ENCODE measurements at regions not wholly inside any gene's neighbourhood (a gene's known extent, or its start where the extent isn't known, plus 50 kb on each side); places are given as distances from the start of the nearest gene placed in this dataset.

DNA sequence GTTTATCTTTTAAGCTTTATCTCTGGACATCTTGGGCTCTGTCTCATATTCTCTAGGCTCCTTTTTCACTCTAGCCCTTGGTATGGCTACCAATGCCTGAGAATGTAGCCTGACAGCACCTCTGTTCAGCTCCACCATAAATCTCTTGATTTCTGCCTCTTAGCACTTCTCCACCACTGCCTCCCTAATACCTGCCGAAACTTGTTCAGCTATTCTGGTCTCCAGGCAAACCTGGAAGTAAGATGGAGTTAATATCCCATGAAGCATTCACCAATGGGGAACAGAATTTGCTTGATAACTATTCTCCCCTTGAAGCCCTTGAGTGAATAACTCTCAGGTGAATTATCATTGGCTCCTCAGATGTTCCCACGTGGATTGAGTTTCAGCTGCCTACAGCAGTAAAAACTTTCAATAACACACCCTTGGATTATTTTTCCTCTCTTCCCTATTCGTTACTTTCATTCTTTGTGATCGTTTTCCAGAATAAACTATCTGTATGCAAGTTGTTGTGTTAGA, 145.6 kb downstream of the EVA1A start:
- Histone ChIP-seq H3K9me3 (ENCODE audit: low read length) (no peaks in the 10 kb centered on the region), H3K9me2 (replicated peaks; ENCODE audit: low read length) (no peaks in the 10 kb centered on the region), H3K36me3 (ENCODE audit: low read depth, low read length) (no peaks in the 10 kb centered on the region), H3K4me3 (ENCODE audit: low read length) (no peak overlapping the region), H3K4me2 (ENCODE audit: low read length) (no peak overlapping the region), H3F3A (ENCODE audit: low read length, unreplicated experiment) (no peaks in the 10 kb centered on the region), H4K20me1 (ENCODE audit: low read length) (no peaks in the 10 kb centered on the region), H3K79me2 (ENCODE audit: low read length) (no peaks in the 10 kb centered on the region), H2AFZ (ENCODE audit: low read length) (no peak overlapping the region), H3K9ac (ENCODE audit: low read length) (no peak overlapping the region), H3K27ac (ENCODE audit: low read length) (no peak overlapping the region), H3K4me1 (ENCODE audit: insufficient read depth, low read length) (no peaks in the 10 kb centered on the region), H3K27me3 (ENCODE audit: low read length) (peaks cover 63% of the 10 kb centered on the region)
- BruUV-seq (replicated peaks) = no TSS peak
- intact Hi-C loops (cut with micrococcal nuclease) = no loop called here
- TF ChIP-seq EZH2phosphoT487 (IDR thresholded peaks at IDR 0.05; ENCODE audit: borderline replicate concordance, low read length) (no peak), EZH2 (IDR thresholded peaks at IDR 0.05; ENCODE audit: low read length, unreplicated experiment) (no peak)
- TF ChIP-seq, protein P1, sequence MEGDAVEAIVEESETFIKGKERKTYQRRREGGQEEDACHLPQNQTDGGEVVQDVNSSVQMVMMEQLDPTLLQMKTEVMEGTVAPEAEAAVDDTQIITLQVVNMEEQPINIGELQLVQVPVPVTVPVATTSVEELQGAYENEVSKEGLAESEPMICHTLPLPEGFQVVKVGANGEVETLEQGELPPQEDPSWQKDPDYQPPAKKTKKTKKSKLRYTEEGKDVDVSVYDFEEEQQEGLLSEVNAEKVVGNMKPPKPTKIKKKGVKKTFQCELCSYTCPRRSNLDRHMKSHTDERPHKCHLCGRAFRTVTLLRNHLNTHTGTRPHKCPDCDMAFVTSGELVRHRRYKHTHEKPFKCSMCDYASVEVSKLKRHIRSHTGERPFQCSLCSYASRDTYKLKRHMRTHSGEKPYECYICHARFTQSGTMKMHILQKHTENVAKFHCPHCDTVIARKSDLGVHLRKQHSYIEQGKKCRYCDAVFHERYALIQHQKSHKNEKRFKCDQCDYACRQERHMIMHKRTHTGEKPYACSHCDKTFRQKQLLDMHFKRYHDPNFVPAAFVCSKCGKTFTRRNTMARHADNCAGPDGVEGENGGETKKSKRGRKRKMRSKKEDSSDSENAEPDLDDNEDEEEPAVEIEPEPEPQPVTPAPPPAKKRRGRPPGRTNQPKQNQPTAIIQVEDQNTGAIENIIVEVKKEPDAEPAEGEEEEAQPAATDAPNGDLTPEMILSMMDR (conservative IDR thresholded peaks at IDR 0.05; ENCODE audit: low read depth, low read length) = no peak
- CTCF ChIA-PET = no interaction called here
- DNase-seq = no peak
- ATAC-seq = no peak
- POLR2A ChIA-PET (ENCODE audit: unreplicated experiment) = no interaction called here

DNA sequence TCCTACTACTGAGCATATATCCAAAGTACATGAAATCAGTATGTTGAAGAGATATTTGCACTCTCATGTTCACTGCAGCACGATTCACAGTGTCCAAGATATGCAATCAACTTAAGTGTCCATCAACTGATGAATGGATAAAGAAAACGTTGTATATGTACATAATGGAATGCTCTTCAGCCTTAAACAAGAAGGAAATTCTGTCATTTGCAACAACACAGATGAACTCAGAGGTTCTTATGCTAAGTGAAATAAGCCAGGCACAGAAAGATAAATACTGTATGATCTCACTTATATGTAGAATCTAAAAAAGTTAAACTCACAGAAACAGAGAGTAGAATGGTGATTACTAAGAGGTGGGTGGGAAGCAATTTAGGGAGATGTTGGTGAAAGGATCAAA, 149.2 kb downstream of the EVA1A start:
- no peaks in the 10 kb centered on the region for H3F3A ChIP-seq (ENCODE audit: low read length, unreplicated experiment)
- no peak overlapping the region for H3K4me2 ChIP-seq (ENCODE audit: low read length)
- BruUV-seq (replicated peaks) = no TSS peak
- H3K79me2 ChIP-seq (ENCODE audit: low read length) = no peaks in the 10 kb centered on the region
- intact Hi-C loops (cut with micrococcal nuclease) = no loop called here
- no peaks in the 10 kb centered on the region for H4K20me1 ChIP-seq (ENCODE audit: low read length)
- ChIA-PET CTCF (no interaction called here), POLR2A (ENCODE audit: unreplicated experiment) (no interaction called here)
- no peak overlapping the region for H3K27ac ChIP-seq (ENCODE audit: low read length)
- no peaks in the 10 kb centered on the region for H3K4me1 ChIP-seq (ENCODE audit: insufficient read depth, low read length)
- ATAC-seq = no peak
- no peaks in the 10 kb centered on the region for H3K9me2 ChIP-seq (replicated peaks; ENCODE audit: low read length)
- TF ChIP-seq EZH2 (IDR thresholded peaks at IDR 0.05; ENCODE audit: low read length, unreplicated experiment) = no peak
- TF ChIP-seq, protein P1 (conservative IDR thresholded peaks at IDR 0.05; ENCODE audit: low read depth, low read length) = no peak
- TF ChIP-seq EZH2phosphoT487 (IDR thresholded peaks at IDR 0.05; ENCODE audit: borderline replicate concordance, low read length) = no peak
- H3K9ac ChIP-seq (ENCODE audit: low read length) = no peak overlapping the region
- no peak overlapping the region for H3K4me3 ChIP-seq (ENCODE audit: low read length)
- no peaks in the 10 kb centered on the region for H3K9me3 ChIP-seq (ENCODE audit: low read length)
- no peaks in the 10 kb centered on the region for H3K36me3 ChIP-seq (ENCODE audit: low read depth, low read length)
- no peak overlapping the region for H2AFZ ChIP-seq (ENCODE audit: low read length)
- H3K27me3 ChIP-seq (ENCODE audit: low read length) = peaks cover 48% of the 10 kb centered on the region
- no peak for DNase-seq

DNA sequence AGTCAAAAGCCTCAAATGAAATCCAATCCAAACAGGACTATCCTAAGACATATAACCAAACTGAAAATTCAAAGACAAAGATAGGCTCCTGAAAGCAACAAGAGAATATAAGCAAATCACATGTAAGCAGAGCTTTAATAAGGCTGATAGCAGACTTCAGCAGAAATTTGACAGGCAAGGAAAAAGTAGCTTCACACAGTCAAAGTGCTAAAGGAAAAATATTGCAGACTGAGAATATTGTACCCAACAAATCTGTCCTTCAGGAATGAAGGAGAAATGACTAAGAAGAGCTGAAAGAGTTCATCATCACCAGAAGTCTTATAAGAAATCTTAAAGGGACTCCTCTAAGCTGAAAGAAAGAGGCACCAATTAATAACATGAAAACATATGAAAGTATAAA, 150.0 kb downstream of the EVA1A start:
- H3K27ac ChIP-seq (ENCODE audit: low read length) = no peak overlapping the region

More for the DNA sequence above, 150.0 kb downstream of the EVA1A start:
- ChIA-PET POLR2A (ENCODE audit: unreplicated experiment) (no interaction called here), CTCF (no interaction called here)
- no peak overlapping the region for H3K9ac ChIP-seq (ENCODE audit: low read length)
- no peaks in the 10 kb centered on the region for H3K9me3 ChIP-seq (ENCODE audit: low read length)
- no peak overlapping the region for H3K4me2 ChIP-seq (ENCODE audit: low read length)
- H3K79me2 ChIP-seq (ENCODE audit: low read length) = no peaks in the 10 kb centered on the region
- no peak overlapping the region for H3K4me3 ChIP-seq (ENCODE audit: low read length)
- no peak overlapping the region for H2AFZ ChIP-seq (ENCODE audit: low read length)
- DNase-seq (no peak), ATAC-seq (no peak)
- H3F3A ChIP-seq (ENCODE audit: low read length, unreplicated experiment) = no peaks in the 10 kb centered on the region
- no TSS peak for BruUV-seq (replicated peaks)
- H3K27me3 ChIP-seq (ENCODE audit: low read length) = peaks cover 47% of the 10 kb centered on the region
- no peaks in the 10 kb centered on the region for H3K36me3 ChIP-seq (ENCODE audit: low read depth, low read length)
- no peaks in the 10 kb centered on the region for H3K4me1 ChIP-seq (ENCODE audit: insufficient read depth, low read length)
- intact Hi-C loops (cut with micrococcal nuclease) = no loop called here
- no peaks in the 10 kb centered on the region for H3K9me2 ChIP-seq (replicated peaks; ENCODE audit: low read length)
- no peaks in the 10 kb centered on the region for H4K20me1 ChIP-seq (ENCODE audit: low read length)
- no peak for TF ChIP-seq EZH2 (IDR thresholded peaks at IDR 0.05; ENCODE audit: low read length, unreplicated experiment)
- no peak for TF ChIP-seq EZH2phosphoT487 (IDR thresholded peaks at IDR 0.05; ENCODE audit: borderline replicate concordance, low read length)
- TF ChIP-seq, protein P1 (conservative IDR thresholded peaks at IDR 0.05; ENCODE audit: low read depth, low read length) = no peak
